HG03066 (cell line): ENCODE measurements at regions not wholly inside any gene's neighbourhood (a gene's known extent, or its start where the extent isn't known, plus 50 kb on each side); places are given as distances from the start of the nearest gene placed in this dataset.
"Not testable (repeated sequence)": the region's sequence is repeated elsewhere in the genome, so short reads cannot be mapped to it uniquely, and the experiment has no call there.

Source experiments
- ATAC-seq: cut with Tn5 transposase; IDR thresholded peaks from one replicate; pipeline ENCODE4 v1.9.1; 2021; ENCODE audit warnings: low read depth; ENCODE audit not compliant: unreplicated experiment

DNA sequence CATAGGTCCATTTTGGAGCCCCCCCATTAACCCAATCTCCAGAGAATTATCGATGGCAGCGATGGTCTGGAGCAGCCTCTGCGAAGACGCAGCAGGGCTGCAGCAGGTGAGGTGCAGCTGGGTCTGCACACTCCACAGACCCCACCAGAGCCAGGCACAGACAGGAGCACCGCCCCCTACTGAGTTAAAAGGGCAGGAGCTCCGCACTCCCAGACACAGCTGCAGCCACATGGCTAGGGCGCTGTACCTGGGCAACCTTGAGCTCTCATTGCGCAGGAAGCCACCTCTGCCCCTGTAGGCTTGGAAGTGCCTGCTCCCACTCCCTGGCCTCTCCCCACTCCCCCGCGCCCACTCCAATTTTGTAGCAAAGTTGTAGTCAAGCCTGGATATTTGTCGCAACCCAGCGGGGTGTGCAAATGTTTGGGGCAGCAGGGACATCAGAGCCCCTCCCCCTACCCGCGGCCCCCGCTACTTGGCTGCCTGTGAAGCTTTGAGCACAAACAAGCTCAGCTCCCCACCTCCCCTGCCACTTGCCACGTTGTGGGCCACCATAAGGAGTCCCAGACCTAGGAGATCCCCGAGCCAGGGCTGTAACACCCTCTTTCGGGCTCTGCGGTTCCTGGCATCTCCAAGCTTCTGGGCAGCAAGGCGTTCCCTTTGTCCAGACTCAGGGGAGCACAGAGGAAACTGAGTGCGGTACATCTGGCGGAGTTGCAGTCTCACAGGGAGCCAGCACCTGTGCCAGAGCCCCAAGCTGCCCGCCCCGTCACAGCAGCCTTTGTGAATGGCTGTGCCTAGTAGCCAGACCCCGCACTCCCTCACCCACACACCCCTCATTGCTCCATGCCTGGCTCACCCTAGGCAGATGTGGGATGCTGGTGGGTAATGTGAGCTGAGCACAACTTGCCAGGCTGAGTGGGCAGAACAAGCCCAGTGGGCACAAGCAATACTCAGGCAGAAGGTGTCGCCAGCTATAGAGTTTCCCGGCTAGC lies 949.7 kb upstream of the SLITRK1 start:
- no peak for ATAC-seq

DNA sequence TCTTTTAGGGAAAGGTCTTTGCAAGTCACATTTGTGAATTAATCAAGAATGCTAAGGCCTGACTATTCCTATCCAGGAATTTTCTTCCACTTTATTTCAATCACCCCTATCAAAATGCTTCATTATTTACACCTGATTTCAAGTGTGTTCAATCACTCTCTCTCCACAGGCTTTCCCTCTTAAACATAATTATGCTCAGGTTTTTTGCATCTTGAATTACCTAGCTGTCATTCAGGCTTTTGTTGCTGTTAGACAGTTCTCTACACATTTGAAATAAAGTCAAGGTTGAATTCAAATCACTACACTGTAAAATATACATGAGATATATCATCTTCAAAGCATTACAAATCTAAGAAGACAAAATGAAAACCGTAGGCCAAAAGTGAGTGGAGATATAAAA lies 941.3 kb upstream of the SLITRK1 start:
- ATAC-seq = no peak

DNA sequence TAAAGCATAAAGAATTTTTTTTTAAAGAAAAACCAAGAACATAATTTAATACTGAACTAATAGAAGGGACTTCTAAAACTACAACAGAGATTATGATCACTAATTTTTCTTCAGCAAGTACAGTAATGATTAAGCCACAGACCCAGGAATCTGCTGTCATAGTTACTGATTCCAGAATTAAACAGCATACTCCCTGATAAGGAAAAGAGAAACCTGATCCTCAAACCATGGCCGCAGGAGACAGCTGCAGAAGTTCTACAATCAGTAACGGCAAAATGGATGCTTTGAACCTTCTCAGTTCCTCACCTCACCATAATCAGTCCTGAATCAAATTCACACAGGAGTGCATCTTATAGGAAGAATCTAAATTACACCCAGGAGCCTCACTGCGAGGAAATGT lies 939.0 kb upstream of the SLITRK1 start:
- ATAC-seq = no peak

DNA sequence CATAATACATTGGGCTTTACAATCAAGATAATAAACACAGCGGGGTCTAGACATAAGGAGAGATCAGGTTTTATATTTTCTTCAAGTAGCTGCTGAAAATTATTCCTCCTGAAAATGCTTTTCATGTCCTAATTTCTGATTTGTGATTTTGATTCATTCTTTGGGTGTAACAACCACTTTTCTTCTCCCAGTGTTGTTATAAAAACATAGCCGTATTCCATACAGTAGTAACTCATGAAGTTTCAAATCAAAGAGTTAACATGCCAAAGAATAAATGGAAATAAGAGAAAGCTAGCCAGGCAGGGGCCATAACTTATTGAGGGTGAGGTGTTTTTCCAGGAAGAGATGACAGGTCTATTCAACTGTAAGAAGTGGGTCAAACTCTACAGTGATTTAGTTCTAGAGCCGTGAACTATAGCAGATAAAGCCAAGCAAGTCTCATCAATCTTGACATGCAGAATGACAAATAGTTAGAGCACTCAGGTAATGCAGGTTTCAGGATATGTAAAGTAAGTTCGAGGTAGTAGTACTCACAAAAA lies 934.4 kb upstream of the SLITRK1 start:
- ATAC-seq = no peak

DNA sequence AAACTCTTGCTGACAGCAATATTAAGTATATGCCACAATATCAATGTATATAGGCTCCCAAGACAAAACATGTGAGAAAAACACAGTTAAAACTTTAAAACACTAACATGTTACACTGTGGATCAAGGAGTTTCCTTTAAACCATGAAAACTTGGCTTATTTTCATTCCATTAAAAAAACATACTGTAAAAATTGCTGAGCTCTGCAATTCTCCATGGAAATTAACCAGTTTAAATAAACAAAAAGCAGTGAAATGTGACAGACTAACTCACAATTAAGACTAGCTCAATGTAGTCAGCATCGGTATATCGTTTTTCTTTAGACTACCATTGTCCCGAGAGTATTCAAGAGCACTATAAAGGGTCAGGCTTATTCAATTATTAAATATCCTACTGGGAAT lies 930.5 kb upstream of the SLITRK1 start:
- no peak for ATAC-seq

DNA sequence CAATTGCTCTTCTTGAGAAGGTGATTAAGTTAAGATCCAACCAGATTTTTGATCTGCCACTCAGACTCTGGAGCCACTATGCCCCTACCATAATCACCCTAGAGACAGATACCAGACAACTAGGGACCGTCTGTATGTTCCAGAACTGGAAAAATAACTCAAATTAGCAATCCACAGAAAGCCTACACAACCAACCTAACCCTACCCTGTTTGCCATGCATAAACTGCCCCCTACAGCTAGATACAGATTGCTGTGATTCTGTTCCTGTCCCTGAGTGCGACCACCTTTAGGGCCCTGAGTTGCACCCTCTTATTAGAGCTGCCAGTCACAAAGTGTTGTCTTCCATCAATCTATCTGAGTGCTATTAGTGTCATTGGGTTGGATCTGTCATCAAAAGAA lies 929.8 kb upstream of the SLITRK1 start:
- no peak for ATAC-seq

DNA sequence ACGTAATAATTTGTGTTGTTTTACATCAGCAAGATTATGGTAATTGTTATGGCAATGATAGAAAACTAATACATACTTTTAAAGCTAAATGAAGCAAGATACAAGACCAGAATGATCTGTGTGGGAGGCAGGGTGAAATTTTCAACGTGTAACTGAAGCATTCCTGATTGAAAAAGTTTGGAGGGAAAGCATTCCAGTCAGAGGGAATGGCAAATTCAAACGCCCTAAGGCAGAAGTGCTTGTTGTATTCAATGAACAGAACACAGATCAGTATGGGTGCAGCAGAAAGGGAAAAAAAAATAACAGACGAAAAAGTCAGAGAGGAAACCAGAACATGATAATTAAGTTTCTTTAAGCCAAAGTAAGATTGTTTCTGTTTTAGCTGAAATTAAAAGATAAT lies 928.5 kb upstream of the SLITRK1 start:
- ATAC-seq = no peak

DNA sequence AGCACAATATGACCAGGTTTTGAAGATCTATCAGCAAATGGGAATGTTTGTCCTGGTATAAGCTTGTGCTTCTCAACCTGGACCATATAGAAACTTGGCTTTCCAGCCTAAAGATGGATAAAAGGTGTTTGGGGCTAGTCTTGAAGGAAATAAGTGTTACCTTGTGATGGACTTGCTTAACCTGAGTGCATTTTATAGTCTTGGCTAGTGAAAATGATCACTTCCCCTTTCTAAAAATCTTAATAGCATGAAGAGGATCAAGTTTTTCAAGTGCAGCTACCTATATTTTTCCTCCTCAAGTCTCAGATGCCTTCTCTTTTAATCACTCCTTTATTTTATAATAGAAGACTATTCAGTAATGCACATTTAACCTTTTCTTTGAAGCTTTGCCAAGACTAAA lies 919.8 kb upstream of the SLITRK1 start:
- no peak for ATAC-seq

DNA sequence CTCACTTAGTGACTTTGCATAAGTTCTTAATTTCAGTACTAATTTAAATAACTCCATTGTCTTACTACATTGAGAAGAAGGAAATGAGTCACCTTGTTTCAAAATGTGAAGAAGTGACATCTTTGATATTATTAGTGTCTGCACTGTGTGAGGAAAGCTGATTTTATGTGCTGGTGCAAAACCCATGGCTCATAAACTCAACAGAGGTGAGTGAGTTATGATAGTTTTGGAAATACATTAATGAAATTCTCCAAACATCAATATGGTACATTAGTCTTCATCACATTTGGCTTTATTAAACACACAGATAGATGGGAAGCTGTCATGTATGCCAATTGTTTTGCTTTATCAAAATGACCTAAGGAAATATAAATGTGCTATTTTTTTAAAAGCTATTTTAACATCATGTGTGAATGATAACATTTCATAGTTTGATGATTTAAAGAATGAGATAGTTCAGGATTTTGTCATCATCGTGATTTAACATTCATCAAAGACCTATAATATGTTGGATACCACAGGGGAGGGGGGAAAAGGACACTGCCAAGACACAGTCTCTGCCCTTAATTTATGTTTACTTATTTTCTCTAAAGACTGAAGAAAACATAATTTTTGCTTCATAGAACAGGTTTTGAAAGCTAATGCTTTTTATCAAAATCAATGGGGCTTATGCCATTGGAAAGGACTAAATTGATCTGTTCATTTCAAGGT lies 902.3 kb upstream of the SLITRK1 start:
- no peak for ATAC-seq

DNA sequence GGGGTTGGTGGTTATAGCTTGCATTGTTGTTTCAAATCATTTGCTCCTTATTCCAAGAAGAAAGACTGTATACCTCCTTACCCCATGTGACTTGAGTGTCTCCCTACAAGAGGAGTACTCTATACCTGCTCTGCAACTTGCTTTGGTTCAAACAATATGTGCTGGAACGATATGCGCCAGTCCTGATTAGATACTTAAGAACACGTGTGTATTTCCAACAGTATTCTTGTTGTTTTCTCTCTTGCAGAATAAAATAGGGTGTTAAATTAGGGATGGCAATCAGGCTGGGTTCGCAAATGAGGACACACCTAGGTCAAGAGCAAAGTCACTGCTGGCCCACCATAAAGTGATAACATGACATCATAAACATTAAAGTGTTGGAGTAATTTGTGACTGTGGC lies 895.0 kb upstream of the SLITRK1 start:
- ATAC-seq = no peak

DNA sequence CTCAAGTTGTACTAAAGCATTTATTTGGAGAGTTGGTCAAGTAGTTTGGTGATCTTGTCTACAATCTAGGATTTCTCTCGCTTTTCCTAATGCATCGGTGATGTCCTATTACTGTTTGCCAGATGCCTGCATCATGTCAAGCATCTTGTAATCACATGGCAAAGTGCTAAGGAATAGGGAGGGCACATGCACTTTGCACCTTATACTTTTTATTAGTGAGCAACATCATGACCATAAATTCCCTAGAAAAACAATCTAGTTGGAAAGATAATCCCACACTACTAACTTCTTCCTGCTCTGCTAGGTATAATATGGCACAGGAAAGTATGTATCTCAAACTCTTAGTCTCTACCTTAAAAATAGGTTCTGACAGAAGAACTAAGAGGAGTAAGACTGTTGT lies 894.3 kb upstream of the SLITRK1 start:
- no peak for ATAC-seq

DNA sequence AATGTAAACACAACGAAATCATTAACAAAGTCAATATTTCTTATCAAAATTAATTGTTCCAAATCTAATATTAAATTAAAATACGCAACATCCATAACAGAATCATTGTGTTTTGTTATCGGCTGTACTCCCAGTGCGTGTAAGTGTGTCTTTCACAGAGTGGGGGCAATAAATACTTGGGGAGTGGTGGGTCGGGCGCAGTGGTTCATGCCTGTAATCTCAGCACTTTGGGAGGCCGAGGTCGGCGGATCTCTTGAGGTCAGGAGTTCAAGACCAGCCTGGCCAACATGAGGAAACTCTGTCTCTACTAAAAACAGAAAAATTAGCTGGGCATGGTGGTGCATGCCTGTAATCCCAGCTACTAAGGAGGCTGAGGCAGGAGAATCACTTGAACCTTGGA lies 893.6 kb upstream of the SLITRK1 start:
- ATAC-seq = not testable (repeated sequence)

DNA sequence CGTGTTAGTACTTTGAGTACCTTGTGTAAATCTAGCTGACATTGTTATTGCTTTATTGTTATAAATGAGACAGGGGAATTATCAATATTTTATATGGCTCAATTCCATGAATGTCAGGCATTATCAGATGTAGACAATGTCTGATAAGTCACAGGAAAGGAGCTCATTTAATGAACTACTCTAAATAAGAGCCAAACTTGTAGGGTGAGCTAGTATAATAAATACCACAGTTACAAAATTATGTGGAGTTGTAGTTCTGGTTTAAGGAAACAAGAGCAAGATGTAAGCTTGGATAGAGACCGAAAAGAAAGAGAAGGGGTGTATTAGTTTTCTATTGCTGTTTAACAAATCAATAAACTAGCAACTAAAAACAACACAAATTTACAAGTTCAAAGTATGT lies 891.8 kb upstream of the SLITRK1 start:
- ATAC-seq = no peak

DNA sequence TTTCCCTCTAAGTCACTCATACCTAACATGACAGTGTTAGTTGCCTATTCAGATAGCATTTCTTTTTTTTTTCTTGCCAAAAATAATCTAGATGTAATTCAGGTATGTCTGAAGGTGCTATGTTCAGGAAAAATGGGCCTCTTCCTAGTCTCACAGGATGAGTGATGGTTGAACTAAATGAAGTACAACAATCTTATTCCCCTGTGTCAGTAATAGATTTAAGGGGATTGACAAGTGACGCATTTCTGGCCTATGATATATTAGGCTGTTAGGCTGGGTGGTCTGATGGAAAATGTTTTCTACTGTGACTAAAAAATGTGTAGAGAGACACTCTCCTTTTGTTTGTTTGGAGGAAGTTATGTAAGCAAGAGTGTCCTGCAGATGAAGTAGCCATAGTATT lies 878.7 kb upstream of the SLITRK1 start:
- ATAC-seq = no peak

DNA sequence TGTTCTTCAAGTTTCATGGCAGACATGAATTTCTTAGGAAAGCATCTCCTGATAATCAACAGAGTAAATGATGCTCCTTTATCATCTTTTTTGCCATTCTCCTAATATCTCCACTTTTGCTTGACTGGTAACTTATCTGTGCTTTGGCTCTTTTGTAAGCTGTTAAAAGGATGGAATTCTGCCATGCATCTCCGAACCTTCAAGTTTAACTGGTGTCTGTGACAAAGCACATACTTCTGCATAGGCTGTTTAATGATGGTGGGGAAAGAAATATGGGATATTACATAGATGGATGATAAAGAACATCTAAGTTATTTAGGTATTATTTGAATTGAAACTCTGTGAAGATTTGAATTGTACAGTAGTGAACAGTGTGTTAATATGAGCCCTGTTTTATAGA lies 866.9 kb upstream of the SLITRK1 start:
- ATAC-seq = no peak

DNA sequence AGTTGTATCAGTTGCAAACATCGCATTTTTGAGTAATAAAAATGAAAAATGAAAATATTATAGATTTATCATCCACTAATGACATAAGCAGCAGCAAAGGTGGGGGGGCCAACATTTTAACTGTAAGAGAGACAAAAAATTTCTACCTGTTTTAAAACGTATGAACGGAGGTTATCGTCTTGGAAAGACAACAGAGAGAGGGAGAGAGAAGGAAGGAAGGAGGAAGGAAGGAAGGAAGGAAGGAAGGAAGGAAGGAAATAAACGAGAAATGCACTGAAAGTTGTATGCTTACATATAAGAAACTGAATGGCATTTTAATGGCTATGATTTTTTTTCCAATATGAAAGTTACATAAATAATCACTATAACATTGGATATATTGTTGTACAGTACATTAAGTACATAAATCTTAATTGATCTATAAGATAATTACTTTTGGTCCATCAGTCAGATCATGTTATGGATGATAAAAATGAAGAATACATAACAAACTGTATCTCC lies 862.8 kb upstream of the SLITRK1 start:
- ATAC-seq = no peak

DNA sequence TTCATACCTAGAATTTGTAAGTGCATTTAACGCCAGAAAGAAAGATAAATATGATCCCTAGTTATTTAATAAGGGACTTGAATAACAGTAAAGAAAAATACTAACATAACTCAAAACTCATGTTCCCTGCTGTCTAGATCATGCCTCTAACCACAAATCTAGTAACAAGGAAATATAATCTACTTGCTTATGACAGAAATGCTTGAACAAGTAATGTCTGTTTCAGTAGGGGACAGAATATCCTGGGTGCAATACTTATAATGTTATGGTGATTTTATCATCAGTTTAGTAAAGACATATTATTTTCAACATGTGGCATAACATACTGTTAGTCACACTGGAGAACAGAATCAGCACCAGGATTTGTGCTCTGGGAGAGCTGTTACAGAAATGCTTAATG lies 861.9 kb upstream of the SLITRK1 start:
- no peak for ATAC-seq

DNA sequence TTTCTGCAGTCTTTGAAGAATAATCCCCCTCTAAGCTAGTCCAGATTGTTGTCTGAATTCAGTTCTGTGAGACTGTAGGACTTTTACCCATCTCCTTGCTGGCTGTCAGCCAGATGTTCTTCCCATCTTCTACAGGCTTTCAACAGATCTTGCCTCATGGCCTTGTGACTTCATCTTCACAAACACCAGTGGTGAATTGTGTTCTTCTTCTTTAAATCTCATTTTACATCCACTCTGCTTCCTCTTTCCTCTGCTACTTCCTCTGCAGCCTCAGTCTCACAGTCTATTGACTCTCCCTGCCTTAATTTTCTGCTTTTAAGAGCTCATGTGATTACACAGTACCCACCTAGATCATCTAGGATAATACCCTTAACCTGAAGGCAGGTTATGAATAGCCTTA lies 859.0 kb upstream of the SLITRK1 start:
- ATAC-seq = no peak

DNA sequence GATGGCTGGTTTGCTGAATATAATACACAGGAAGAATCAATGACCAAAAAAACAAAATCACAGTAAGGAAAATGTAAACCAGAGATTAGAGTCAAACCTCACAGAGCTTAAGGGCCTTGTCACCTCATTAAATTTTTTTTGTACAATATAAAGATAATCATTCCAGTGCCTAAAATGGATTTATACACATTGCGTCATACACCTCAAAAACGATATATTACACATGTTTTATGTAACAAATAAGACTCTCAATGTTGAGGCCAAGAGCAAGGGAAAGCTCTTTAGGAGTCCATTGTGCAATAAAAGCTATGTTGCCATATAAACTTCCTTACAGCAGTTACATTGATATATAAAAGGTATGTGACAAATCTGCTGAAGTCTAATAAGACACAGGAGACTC lies 856.7 kb upstream of the SLITRK1 start:
- ATAC-seq = no peak

DNA sequence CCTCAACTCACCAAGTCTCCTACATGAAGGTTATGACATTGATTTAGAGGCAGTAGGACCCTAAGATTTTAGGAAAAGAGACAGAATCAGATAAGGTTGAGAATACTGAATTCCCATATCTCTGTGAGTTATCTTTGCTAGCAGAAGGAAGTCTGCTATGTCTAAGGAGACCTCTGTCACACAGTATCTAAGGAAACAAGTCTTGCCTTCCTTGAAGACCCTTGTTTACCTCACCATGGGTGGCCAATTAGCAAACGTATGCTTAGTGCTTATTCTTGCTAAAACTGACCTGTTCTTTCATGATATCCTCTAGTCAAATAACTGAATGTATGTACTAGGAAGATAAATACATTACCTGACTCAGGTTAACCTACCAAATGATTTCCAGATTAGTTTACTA lies 855.4 kb upstream of the SLITRK1 start:
- no peak for ATAC-seq

DNA sequence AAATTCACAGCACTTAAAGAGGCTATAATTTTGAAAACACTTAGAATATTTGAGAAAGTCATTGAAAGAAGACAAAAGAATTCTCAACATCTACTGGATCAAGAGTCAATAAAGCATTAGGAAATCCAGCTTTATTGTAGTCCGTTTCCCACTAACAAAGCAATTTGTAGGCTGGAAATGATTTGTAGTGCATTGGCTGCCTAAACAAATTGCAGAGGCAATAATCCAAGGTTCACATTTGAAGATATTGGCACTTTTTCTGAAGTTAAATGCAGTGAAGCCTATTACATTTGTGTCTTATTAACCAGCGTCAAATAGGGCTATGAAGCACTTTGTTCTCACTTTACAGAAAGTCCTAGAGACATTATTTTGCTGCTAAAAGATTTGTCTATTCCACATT lies 848.1 kb upstream of the SLITRK1 start:
- no peak for ATAC-seq
